ENCODE measurements at regions not wholly inside any gene's neighbourhood (a gene's known extent, or its start where the extent isn't known, plus 50 kb on each side); places are given as distances from the start of the nearest gene placed in this dataset.

DNA sequence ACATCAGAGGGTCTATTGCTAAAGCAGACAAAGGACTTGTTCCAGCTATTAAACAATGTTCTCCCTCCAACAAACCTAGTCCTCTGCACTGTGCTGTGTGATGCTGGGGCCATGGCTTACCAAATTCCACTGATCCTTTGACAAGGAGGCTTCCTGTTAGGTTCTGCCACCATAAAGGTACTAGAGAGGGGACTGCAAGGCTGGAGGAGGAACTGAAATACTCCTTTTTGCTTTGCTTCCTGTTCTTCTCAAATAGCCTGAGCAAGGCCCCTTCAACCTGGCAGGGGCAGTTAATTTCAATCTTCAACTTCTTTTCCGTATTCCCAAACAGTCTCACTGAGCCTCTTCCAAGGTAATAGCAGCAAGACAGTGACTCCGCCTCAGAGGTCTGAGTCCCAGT lies 286.4 kb upstream of the IRAK1BP1 start:
- TF ChIP-seq, protein P1, sequence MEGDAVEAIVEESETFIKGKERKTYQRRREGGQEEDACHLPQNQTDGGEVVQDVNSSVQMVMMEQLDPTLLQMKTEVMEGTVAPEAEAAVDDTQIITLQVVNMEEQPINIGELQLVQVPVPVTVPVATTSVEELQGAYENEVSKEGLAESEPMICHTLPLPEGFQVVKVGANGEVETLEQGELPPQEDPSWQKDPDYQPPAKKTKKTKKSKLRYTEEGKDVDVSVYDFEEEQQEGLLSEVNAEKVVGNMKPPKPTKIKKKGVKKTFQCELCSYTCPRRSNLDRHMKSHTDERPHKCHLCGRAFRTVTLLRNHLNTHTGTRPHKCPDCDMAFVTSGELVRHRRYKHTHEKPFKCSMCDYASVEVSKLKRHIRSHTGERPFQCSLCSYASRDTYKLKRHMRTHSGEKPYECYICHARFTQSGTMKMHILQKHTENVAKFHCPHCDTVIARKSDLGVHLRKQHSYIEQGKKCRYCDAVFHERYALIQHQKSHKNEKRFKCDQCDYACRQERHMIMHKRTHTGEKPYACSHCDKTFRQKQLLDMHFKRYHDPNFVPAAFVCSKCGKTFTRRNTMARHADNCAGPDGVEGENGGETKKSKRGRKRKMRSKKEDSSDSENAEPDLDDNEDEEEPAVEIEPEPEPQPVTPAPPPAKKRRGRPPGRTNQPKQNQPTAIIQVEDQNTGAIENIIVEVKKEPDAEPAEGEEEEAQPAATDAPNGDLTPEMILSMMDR (IDR thresholded peaks at IDR 0.05), result no peak
- no peak for TF ChIP-seq POLR2A (IDR thresholded peaks at IDR 0.05)
